A673 (cell line): ENCODE measurements at regions not wholly inside any gene's neighbourhood (a gene's known extent, or its start where the extent isn't known, plus 50 kb on each side); places are given as distances from the start of the nearest gene placed in this dataset.

ENCODE experiments used
- BruUV-seq: library from RNA; stranded (reverse); fragments of 400-500 nt; replicated peaks from 2 replicates; lab custom pipeline; 2021; lab: Mats Ljungman, UMichigan
- CTCF ChIA-PET: fragments of 300-600 bp; sonication (Branson Sonifier 250); formaldehyde crosslinking; loops from one replicate; lab custom pipeline; 2022; ENCODE audit warnings: antibody characterized with exemption; lab: Charles Lee
- POLR2A ChIA-PET: fragments of 300-600 bp; sonication (Branson Sonifier 250); formaldehyde crosslinking; loops from one replicate; lab custom pipeline; 2022; ENCODE audit warnings: antibody characterized with exemption; ENCODE audit not compliant: low non-redundant PET; lab: Charles Lee
- DNase-seq: peaks from one replicate; pipeline ENCODE4 v3.0.0-alpha.2; 2015; ENCODE audit warnings: low spot score
- H3K27ac ChIP-seq: fragments of 200-600 bp; sonication (generic); 2 replicates; pipeline ENCODE4 v1.5.1; 2016; ENCODE audit warnings: mixed run types, low read depth, mild to moderate bottlenecking, mixed read lengths, antibody characterized with exemption, low read length; ENCODE audit not compliant: poor library complexity, severe bottlenecking
- H3K27me3 ChIP-seq: fragments of 200-600 bp; sonication (generic); replicated peaks from 2 replicates; pipeline ENCODE4 v1.6.1; 2017; ENCODE audit warnings: mixed run types, low read depth, mild to moderate bottlenecking, mixed read lengths, antibody characterized with exemption, low read length; ENCODE audit not compliant: insufficient read depth, poor library complexity
- H3K36me3 ChIP-seq: fragments of 200-600 bp; sonication (generic); 2 replicates; pipeline ENCODE4 v1.6.1; 2016; ENCODE audit warnings: mixed run types, mild to moderate bottlenecking, mixed read lengths, antibody characterized with exemption, low read length; ENCODE audit not compliant: insufficient read depth, poor library complexity, severe bottlenecking
- H3K4me1 ChIP-seq: fragments of 200-600 bp; sonication (generic); 2 replicates; pipeline ENCODE4 v1.6.1; 2017; ENCODE audit warnings: mixed run types, mild to moderate bottlenecking, mixed read lengths, antibody characterized with exemption, low read length; ENCODE audit not compliant: insufficient read depth, poor library complexity, severe bottlenecking
- H3K4me3 ChIP-seq: fragments of 200-600 bp; sonication (generic); 2 replicates; pipeline ENCODE4 v1.5.1; 2016; ENCODE audit warnings: low read depth, mixed run types, mild to moderate bottlenecking, mixed read lengths, low read length; ENCODE audit not compliant: poor library complexity, severe bottlenecking
- H3K9me3 ChIP-seq: fragments of 200-600 bp; sonication (generic); 2 replicates; pipeline ENCODE4 v1.6.1; 2016; ENCODE audit warnings: mixed run types, low read depth, mild to moderate bottlenecking, mixed read lengths, antibody characterized with exemption, low read length; ENCODE audit not compliant: poor library complexity, severe bottlenecking
- EZH2 ChIP-seq: fragments of 200-600 bp; sonication (generic); IDR thresholded peaks from 2 replicates; pipeline ENCODE4 v1.6.1; 2017; ENCODE audit warnings: borderline replicate concordance, low read depth, mild to moderate bottlenecking, mixed read lengths, antibody characterized with exemption, low read length; ENCODE audit not compliant: poor library complexity, severe bottlenecking
- intact Hi-C: fragments of 100-400 bp; cut with micrococcal nuclease; formaldehyde crosslinking; loops from one replicate; pipeline ENCODE4 v1.10.0; 2022; ENCODE audit not compliant: unreplicated experiment
- TF ChIP-seq, protein P1 (sequence below): fragments of 300-800, 200-600 bp; sonication (generic); conservative IDR thresholded peaks from 2 replicates; pipeline ENCODE4 v1.5.1; 2017; ENCODE audit warnings: low read depth, mild to moderate bottlenecking, antibody characterized with exemption, low read length, moderate library complexity, mixed read lengths

DNA sequence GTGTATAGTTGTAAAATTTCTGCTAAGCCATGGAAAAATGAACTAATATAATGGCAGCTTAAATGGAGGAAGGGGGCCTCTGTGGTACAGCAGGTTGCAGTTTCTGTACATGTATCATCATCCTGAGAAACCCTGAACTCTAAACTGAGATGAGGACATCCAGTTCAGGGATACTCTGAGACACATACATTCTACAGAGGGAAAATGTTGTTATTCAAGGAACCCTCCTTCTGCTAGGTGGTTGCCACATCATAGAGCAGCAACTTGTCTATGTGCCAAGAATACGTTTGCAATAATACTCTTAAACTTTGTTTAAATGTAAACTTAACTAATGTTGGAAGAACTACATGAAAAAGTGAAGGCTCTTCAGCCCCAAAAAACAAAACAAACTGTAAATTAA is 1310.8 kb upstream of the WWC1 start:
- Histone ChIP-seq H3K27me3 (peaks cover 51% of the 10 kb centered on the region), H3K27ac (no peak overlapping the region), H3K4me1 (peaks cover 6% of the 10 kb centered on the region), H3K9me3 (no peaks in the 10 kb centered on the region), H3K36me3 (no peaks in the 10 kb centered on the region), H3K4me3 (no peak overlapping the region)
- BruUV-seq, result no TSS peak
- ChIA-PET CTCF (no interaction called here), POLR2A (no interaction called here)
- TF ChIP-seq EZH2, result no peak
- TF ChIP-seq, protein P1, sequence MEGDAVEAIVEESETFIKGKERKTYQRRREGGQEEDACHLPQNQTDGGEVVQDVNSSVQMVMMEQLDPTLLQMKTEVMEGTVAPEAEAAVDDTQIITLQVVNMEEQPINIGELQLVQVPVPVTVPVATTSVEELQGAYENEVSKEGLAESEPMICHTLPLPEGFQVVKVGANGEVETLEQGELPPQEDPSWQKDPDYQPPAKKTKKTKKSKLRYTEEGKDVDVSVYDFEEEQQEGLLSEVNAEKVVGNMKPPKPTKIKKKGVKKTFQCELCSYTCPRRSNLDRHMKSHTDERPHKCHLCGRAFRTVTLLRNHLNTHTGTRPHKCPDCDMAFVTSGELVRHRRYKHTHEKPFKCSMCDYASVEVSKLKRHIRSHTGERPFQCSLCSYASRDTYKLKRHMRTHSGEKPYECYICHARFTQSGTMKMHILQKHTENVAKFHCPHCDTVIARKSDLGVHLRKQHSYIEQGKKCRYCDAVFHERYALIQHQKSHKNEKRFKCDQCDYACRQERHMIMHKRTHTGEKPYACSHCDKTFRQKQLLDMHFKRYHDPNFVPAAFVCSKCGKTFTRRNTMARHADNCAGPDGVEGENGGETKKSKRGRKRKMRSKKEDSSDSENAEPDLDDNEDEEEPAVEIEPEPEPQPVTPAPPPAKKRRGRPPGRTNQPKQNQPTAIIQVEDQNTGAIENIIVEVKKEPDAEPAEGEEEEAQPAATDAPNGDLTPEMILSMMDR, result no peak
- DNase-seq, result no peak
- intact Hi-C loops, result loop anchor here (5.0 kb wide), 1 partner anchor 567 kb away; no protein-coding TSS in a partner anchor

DNA sequence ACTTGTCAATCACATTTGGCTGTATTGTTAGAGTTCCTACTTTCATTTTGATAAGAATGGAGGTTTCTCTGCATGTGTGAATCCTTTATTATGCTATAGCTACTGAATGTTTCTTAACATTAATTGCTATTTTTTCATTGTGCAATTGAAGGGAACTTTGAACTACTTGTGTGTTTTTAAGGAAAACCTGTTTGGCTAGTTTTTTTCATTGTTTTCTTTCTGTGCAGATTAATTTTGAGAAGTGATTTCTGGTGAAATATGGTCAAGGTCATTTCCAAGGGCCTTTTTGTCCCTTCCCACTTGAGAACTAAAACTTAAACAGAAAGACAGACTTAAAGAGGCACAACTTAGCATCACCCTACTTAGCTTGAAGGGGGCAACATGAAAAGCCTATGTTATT is 1309.2 kb upstream of the WWC1 start:
- Histone ChIP-seq H3K4me3 (no peak overlapping the region), H3K27ac (no peak overlapping the region), H3K36me3 (no peaks in the 10 kb centered on the region), H3K27me3 (peaks cover 51% of the 10 kb centered on the region), H3K4me1 (peaks cover 6% of the 10 kb centered on the region), H3K9me3 (no peaks in the 10 kb centered on the region)
- ChIA-PET POLR2A (no interaction called here), CTCF (no interaction called here)
- no peak for DNase-seq
- intact Hi-C loops, result loop anchor here (5.0 kb wide), 1 partner anchor 565 kb away; no protein-coding TSS in a partner anchor
- BruUV-seq, result no TSS peak
- TF ChIP-seq, protein P1, result no peak
- no peak for TF ChIP-seq EZH2

DNA sequence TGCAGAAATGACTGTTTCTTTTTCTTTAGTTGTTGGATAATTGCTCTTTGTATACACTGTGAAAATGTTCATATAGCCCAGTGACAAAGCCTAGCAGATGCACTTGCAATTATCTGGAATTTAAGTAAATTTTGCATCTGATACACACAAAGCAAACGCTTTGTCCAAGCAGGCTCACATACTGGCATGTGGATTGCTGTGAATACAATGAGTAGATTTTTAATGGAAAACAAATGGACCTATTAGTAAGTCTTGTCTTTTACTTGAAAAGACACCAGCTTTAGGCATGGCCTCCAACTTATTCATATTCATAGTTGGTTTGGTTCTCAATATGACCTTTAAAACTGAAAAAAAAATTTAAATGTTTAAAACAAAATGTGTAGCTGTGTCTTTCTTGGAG is 1299.8 kb upstream of the WWC1 start:
- Histone ChIP-seq H3K9me3 (no peaks in the 10 kb centered on the region), H3K4me1 (no peaks in the 10 kb centered on the region), H3K27me3 (no peaks in the 10 kb centered on the region), H3K36me3 (no peaks in the 10 kb centered on the region), H3K27ac (no peak overlapping the region), H3K4me3 (no peak overlapping the region)
- DNase-seq, result no peak
- POLR2A ChIA-PET, result no interaction called here
- intact Hi-C loops, result no loop called here
- no TSS peak for BruUV-seq
- TF ChIP-seq, protein P1, result no peak
- TF ChIP-seq EZH2, result no peak
- CTCF ChIA-PET, result no interaction called here
